ENCODE measurements at regions not wholly inside any gene's neighbourhood (a gene's known extent, or its start where the extent isn't known, plus 50 kb on each side); places are given as distances from the start of the nearest gene placed in this dataset.

DNA sequence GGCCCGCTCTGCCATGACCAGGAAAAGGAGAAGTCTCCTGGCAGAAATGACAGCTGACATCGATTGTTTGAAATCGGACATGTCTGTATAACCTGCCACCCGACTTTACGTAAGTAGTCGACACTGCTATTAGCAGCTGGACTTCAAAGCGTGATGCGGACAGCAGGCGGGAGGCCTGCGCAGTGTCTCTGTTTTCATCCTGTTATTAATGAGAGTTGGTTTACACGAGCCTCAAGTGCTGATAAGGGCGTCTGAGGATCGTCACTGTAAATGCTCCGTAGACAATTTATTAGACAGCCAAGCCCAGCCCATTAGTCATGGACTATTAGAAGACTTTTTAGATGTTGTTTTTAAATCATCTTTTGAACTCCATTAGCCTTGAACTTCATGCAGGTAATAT, 328.3 kb downstream of the FOXL1 start:
- TF ChIP-seq, protein P1, sequence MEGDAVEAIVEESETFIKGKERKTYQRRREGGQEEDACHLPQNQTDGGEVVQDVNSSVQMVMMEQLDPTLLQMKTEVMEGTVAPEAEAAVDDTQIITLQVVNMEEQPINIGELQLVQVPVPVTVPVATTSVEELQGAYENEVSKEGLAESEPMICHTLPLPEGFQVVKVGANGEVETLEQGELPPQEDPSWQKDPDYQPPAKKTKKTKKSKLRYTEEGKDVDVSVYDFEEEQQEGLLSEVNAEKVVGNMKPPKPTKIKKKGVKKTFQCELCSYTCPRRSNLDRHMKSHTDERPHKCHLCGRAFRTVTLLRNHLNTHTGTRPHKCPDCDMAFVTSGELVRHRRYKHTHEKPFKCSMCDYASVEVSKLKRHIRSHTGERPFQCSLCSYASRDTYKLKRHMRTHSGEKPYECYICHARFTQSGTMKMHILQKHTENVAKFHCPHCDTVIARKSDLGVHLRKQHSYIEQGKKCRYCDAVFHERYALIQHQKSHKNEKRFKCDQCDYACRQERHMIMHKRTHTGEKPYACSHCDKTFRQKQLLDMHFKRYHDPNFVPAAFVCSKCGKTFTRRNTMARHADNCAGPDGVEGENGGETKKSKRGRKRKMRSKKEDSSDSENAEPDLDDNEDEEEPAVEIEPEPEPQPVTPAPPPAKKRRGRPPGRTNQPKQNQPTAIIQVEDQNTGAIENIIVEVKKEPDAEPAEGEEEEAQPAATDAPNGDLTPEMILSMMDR (IDR thresholded peaks at IDR 0.05; ENCODE audit: borderline replicate concordance, extremely low read depth, insufficient read depth): no peak
- no peak for FAIRE-seq
- intact Hi-C loops (cut with DNase I): no loop called here

DNA sequence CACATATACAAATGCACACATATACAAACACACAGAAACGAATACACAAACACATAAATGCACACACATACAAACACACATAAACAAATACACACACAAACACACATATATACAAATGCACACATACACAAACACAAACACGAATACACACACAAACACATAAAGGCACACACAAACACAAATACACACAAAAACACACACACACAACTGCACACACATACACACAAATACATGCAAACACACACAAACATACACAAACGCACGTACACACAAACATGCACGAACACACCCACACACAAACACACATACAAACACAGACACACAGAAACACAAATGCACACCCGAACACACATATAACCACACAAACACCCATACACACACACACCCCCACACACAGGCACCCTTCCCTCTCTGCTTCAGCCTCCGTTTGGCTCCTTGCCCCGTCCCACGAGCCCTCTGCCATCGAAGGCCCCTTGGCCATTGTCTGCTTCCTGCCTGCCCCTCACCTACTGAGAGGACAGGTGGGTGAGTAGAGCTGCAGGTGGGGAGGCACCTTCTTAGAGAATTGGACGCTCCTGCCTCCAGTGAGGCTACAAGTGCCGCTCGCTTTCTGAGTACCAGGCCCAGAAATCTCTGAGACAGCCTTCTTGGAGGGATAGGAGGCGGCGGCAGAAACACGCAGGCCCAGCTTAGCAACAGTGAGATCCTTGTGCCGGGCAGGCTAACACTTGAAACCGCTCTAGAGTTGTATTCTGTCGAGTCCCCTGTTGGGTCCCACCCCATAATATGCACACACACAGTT, 331.2 kb downstream of the FOXL1 start:
- H3K4me1 ChIP-seq (ENCODE audit: control insufficient read depth in 2 of 3, insufficient read depth in 2 of 3, low read depth in 1 of 3, low read length in 3 of 3): peaks cover 0 to 18% (median 0%) of the 10 kb centered on the region in 3 donors
- H3K36me3 ChIP-seq (ENCODE audit: control insufficient read depth in 2 of 3, insufficient read depth in 3 of 3, low read length in 3 of 3): no peaks in the 10 kb centered on the region
- DNase-seq (no peak), FAIRE-seq (no peak)
- peak overlapping the region in 1 of 3 donors; percentile 21 for H3K4me3 ChIP-seq (ENCODE audit: low read length in 3 of 3)
- TF ChIP-seq, protein P1 (IDR thresholded peaks at IDR 0.05; ENCODE audit: borderline replicate concordance, extremely low read depth, insufficient read depth): no peak
- H3K27ac ChIP-seq (ENCODE audit: low read depth in 2 of 2, low read length in 2 of 2): no peak overlapping the region
- peak overlapping the region in 1 of 3 donors; percentile 4 for H3K9ac ChIP-seq (ENCODE audit: low read length in 3 of 3)
- H3K27me3 ChIP-seq (ENCODE audit: control insufficient read depth, insufficient read depth, low read length): no peaks in the 10 kb centered on the region
- intact Hi-C loops (cut with DNase I): no loop called here
- H3K9me3 ChIP-seq (ENCODE audit: control insufficient read depth in 2 of 3, insufficient read depth in 1 of 3, low read length in 3 of 3): no peaks in the 10 kb centered on the region

More for the DNA sequence above, 328.3 kb downstream of the FOXL1 start:
- Histone ChIP-seq H3K27me3 (ENCODE audit: control insufficient read depth, insufficient read depth, low read length) (no peaks in the 10 kb centered on the region), H3K4me3 (ENCODE audit: low read length in 3 of 3) (no peak overlapping the region), H3K27ac (ENCODE audit: low read depth in 2 of 2, low read length in 2 of 2) (no peak overlapping the region), H3K36me3 (ENCODE audit: control insufficient read depth in 2 of 3, insufficient read depth in 3 of 3, low read length in 3 of 3) (no peaks in the 10 kb centered on the region), H3K4me1 (ENCODE audit: control insufficient read depth in 2 of 3, insufficient read depth in 2 of 3, low read depth in 1 of 3, low read length in 3 of 3) (peaks cover 0 to 10% (median 0%) of the 10 kb centered on the region in 3 donors), H3K9ac (ENCODE audit: low read length in 3 of 3) (no peak overlapping the region), H3K9me3 (ENCODE audit: control insufficient read depth in 2 of 3, insufficient read depth in 1 of 3, low read length in 3 of 3) (no peaks in the 10 kb centered on the region)
- DNase-seq: peak in 1 of 5 donors; percentile 46

DNA sequence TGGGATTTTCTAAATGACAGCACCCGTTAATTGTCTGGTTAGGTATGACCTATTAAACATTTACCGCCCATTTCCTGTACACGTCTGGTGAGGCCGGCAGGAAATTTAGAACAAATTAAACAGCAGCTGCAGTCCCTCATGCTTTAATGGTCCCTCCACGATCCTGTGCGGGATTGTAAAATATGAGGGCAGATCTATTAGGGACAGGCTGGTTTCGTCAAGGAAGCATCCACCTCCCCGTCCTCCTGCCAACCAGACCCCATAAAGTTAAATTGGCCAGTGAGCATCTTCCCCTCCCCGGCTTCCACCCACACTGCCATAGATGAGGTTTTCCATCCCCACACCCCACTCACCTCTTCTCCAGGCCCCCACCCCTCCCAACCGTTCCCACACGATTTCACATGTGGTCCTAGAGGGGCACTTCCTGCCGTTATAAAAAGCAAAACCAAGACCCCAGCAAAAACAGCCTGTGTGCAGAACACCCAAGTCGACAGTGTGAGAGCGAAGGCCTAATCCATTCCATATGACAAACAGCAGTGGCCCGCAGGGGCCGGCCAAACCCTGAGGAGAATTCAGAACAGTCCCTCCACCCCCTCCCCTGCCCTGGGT, 331.9 kb downstream of the FOXL1 start:
- Histone ChIP-seq H3K9me3 (ENCODE audit: control insufficient read depth in 2 of 3, insufficient read depth in 1 of 3, low read length in 3 of 3) (no peaks in the 10 kb centered on the region), H3K27me3 (ENCODE audit: control insufficient read depth, insufficient read depth, low read length) (no peaks in the 10 kb centered on the region), H3K4me1 (ENCODE audit: control insufficient read depth in 2 of 3, insufficient read depth in 2 of 3, low read depth in 1 of 3, low read length in 3 of 3) (peaks cover 0 to 18% (median 0%) of the 10 kb centered on the region in 3 donors), H3K27ac (ENCODE audit: low read depth in 2 of 2, low read length in 2 of 2) (no peak overlapping the region), H3K9ac (ENCODE audit: low read length in 3 of 3) (no peak overlapping the region), H3K36me3 (ENCODE audit: control insufficient read depth in 2 of 3, insufficient read depth in 3 of 3, low read length in 3 of 3) (no peaks in the 10 kb centered on the region), H3K4me3 (ENCODE audit: low read length in 3 of 3) (no peak overlapping the region)
- intact Hi-C loops (cut with DNase I): no loop called here
- TF ChIP-seq, protein P1 (IDR thresholded peaks at IDR 0.05; ENCODE audit: borderline replicate concordance, extremely low read depth, insufficient read depth): no peak
- peak in 4 of 5 donors; percentile 76 to 94 (median 83) for DNase-seq
- no peak for FAIRE-seq

Measured in kidney (tissue), 13 donors.